MM.1S (cell line): ENCODE measurements at regions not wholly inside any gene's neighbourhood (a gene's known extent, or its start where the extent isn't known, plus 50 kb on each side); places are given as distances from the start of the nearest gene placed in this dataset.

ENCODE experiments used
- CTCF ChIP-seq: fragments of 300-600 bp; sonication (generic); IDR thresholded peaks from 2 replicates; pipeline ENCODE4 v1.5.1; 2016; ENCODE audit warnings: antibody characterized with exemption, low read length, mixed read lengths
- EZH2 ChIP-seq: fragments of 300-600 bp; sonication (generic); optimal IDR thresholded peaks from 2 replicates; pipeline ENCODE3; 2017; ENCODE audit warnings: low read depth, mild to moderate bottlenecking, antibody characterized with exemption, low read length, mixed read lengths

- TF ChIP-seq CTCF (no peak), EZH2 (no peak)
Measured at GRCh38 chr12:124698211-124698997, 131.0 kb upstream of the NCOR2 start.
